CD1c-positive myeloid dendritic cell (primary cell): ENCODE measurements at regions not wholly inside any gene's neighbourhood (a gene's known extent, or its start where the extent isn't known, plus 50 kb on each side); places are given as distances from the start of the nearest gene placed in this dataset.
"Not testable (repeated sequence)": the region's sequence is repeated elsewhere in the genome, so short reads cannot be mapped to it uniquely, and the experiment has no call there.

Experiments used
- DNase-seq: peaks from one replicate; pipeline ENCODE4 v3.0.0-alpha.2; 2016; ENCODE audit errors: extremely low spot score

GRCh38 chr7:26955516-26955915 is 91.1 kb upstream of the SKAP2 start:
- no peak for DNase-seq

DNA sequence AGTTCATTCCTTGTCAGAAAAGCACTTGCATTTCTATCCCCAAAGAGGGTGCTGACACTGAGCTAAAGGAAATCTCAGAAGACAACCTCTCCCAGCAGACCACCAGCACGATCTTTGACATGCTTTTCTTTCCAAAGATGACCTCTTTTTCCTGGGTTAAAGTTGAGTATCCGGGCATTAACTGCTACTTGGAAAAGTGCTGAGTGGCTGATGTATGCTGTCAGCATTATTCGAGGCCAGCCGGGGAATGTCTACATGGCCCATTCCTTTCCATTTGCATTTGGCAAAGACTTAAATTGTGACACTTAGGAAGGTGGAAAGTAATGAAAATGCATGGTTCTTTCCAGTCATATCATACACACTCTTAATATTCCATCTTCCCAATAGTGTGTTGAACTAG is 90.6 kb upstream of the SKAP2 start:
- DNase-seq = no peak

DNA sequence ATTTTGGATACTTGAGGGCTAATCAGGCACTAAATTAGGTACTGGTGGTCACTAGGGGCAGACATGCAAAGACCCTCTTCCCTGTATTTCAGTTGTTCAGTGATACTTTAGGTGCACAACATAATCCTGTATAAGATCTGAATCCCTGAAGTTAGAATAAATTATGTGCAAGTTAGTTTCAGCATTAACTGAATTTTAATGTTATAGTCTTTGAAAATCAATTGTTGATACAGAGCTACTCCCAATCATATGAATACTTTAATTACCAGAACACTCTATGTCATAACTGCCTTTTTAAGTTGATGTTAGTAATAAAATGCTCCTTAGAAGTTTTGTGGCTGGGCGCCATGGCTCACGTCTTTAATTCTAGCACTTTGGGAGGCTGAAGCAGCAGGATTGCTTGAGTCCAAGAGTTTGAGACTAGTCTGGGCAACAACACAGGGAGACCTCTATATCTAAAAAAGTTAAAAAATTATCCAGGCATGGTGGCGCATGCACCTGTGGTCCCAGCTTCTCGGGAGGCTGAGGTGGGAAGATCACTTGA is 87.1 kb upstream of the SKAP2 start:
- DNase-seq = no peak

- DNase-seq = no peak
Observed at GRCh38 chr7:26950889-26951288, 86.5 kb upstream of the SKAP2 start.

DNA sequence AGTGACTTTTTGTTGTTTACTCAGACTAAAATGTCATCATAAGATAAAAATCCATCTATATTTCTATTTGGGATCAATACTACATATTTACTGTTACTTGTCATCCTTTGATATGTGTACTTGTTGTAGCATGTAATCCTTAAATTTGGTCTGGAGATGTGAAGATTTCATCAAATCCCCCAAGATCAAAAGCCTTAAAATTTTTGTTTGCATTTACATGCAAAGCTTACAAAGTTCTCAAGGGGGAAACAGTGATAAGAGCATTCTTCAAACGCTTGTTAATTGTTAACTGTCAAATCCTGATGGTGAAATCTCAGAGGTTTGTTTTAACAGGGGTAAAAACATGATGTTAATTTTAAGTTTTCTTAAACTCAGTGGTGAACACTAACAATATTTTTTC is 84.9 kb upstream of the SKAP2 start:
- no peak for DNase-seq

DNA sequence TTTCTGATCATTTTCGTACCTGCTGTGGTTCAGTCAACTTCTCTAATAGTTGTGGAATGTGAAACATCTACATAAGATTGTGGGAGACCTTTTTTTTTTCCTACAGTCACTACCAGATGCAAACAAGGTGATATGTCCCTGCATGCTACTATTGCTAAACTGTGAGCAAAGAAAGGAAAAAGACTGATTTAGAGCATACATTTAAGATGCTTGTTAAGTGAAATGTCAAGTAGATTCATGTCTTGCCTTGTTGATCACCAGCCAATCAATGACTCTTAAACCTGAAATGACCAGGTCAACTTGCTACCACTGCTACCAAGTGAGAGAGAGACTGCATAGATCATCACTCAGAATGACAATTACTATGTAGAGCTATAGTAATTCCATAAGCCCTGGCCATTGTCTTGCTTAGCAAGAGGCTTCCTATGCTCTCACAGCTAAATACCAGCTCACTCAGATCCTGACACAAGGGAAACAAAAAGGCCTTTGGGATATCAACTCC is 84.3 kb upstream of the SKAP2 start:
- DNase-seq = no peak

DNA sequence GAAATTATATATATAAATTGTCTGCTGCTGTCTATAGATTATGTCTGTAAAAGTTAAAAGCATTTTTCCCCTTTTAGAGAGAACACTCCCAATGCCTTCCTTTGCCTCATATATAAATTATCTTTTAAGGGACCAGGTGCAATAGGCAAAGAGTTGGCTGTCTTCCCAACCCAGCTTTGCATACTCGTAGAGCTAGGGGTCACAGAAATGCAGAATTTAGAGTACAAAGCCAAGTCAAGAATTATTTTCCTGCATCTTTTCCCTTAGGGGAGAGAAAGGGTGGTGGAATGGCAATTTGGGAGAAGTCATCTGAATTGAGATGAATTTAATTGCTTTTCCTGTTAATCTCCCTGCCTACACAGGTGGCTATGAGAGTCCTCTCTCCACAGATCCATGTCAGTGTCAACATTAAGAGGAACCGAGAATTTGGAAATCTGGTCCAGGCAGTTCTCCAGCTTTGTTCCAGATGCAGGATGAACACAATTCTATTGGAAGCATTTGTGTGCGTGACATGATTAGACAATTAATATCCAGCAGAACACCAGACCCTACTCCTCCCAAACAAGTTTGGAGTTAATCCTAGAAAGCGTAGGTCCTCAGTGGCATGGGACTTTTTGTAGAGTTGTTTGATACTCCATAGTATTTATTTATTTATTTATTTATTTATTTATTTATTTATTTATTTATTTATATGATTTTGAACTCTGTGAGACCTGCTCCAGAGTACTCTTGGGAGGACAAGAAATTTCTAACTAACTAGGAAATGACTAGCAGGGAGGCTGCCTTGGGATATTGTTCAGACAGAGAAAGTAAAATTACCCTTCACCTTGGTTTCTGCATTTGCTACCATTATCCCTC is 80.3 kb upstream of the SKAP2 start:
- no peak for DNase-seq

- no peak for DNase-seq
Observed at GRCh38 chr7:26937939-26938623, 73.7 kb upstream of the SKAP2 start.

DNA sequence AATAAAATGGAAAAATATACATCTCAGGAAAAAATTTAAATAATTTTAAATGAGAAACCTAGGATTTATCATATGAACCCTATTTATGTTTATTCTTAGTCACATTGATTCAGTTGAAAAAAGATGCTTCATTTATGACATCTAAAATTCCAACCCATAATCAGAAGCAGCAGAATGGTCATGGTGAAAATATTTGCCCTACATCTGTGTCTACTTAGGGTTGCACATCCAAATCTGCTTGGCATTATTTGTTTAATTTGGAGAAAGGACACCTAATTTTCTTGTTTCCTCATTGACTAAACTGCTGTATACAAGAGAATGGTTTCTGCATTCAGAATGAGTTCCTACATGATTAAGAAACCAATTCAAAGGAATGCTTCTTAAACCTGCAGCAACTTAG is 72.9 kb upstream of the SKAP2 start:
- no peak for DNase-seq

DNA sequence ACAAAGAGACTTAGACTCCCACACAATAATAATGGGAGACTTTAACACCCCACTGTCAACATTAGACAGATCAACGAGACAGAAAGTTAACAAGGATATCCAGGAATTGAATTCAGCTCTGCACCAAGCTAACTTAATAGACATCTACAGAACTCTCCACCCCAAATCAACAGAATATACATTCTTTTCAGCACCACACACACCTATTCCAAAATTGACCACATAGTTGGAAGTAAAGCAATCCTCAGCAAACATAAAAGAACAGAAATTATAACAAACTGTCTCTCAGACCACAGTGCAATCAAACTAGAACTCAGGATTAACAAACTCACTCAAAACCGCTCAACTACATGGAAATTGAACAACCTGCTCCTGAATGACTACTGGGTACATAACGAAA is 68.2 kb upstream of the SKAP2 start:
- not testable (repeated sequence) for DNase-seq

- DNase-seq = no peak
Observed at GRCh38 chr7:26930845-26931244, 66.5 kb upstream of the SKAP2 start.

- DNase-seq = no peak
Observed at GRCh38 chr7:26930201-26930600, 65.8 kb upstream of the SKAP2 start.

- no peak for DNase-seq
Observed at GRCh38 chr7:26928703-26929347, 64.4 kb upstream of the SKAP2 start.

GRCh38 chr7:26925768-26926167 is 61.4 kb upstream of the SKAP2 start:
- DNase-seq = no peak

GRCh38 chr7:26924149-26924767 is 59.9 kb upstream of the SKAP2 start:
- no peak for DNase-seq

GRCh38 chr7:26919906-26920493 is 55.6 kb upstream of the SKAP2 start:
- DNase-seq = no peak

DNA sequence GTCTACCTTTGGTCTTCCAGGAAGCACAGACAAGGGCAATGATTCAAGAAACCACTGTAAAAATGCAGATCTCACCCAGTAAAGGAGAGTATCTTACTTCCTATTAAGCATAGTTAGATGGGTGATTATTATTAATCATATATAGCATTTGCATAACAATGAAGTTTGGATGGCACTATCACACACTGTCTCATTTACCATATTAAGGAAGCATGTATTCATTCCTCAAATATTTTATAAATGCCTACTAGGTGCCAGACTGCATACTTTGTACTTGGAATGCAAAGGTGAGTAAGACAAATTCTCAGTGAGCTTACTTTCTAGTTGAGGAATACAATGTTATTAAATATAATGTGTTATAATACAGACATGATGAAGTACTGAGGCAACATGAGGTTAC is 53.9 kb upstream of the SKAP2 start:
- no peak for DNase-seq

DNA sequence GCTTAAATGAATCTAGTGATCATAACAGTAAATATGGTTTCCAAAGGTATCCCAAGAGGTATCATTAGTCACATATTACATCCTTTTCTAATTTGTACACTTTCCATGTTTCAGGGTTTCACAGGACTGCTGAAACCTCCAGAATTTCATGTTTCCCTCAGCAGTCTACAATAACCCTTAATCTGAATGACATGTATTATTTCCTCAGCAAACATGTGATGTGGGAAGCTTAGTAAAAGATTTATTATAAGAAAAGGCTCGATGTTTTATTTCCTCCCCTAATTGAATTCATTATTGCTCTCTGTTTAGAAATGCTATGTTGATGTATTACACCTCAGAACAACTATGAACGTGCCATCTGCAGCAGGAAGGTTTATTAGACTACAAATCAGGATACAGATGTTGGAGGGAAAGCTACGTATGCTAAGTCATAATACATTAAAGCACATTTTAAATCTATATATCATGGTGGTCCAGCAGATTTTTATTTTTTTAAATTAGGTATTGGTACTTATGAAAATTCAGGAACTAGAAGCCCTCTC is 52.5 kb upstream of the SKAP2 start:
- DNase-seq = no peak

DNA sequence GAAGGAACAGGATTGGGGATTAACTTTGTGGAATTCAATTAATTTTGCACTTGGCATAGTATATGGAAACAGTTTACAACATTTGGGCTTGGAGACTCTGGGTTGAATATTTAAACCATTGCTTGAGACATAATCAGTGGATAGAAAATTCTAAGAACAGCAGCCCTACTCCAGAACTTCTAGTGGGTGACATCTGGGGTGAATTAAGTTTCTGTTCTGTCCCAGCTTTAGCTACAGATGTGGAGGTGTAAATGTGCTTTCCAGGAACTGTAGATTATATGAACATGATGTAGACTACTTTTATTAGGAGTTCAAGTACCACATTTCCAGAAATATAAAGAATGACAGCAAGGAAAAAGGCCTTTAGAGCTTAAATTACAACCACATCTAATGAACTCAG is 51.9 kb upstream of the SKAP2 start:
- no peak for DNase-seq
